GM20000 (cell line): ENCODE measurements at regions not wholly inside any gene's neighbourhood (a gene's known extent, or its start where the extent isn't known, plus 50 kb on each side); places are given as distances from the start of the nearest gene placed in this dataset.

ENCODE experiments used
- DNase-seq: peaks from one replicate; pipeline ENCODE4 v3.0.0; 2012; ENCODE audit warnings: low spot score
- TF ChIP-seq, protein P1 (sequence below): IDR thresholded peaks from 2 replicates; pipeline ENCODE4 v1.5.1; 2012; ENCODE audit warnings: mild to moderate bottlenecking, control low read depth; ENCODE audit errors: extremely low read depth, missing control alignments

DNA sequence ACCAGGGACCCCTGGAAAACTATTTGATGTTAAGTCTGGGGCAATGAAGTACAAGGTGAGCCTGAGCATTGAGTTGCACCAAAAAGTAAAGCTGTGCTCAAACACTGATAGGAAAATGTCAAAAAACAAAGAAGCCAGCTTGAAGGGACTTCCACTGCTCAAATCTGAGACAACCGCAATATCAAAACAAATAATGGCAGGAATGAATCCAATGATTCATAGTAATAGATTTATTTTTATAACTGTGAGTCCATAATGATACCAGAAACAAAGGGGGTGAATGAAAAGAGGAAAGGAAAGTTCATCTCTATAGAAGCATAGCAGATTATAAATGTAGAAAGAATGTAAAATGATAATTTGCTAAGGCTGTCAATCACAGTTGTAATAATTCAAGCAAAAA, 237.3 kb upstream of the ZBTB20 start:
- TF ChIP-seq, protein P1, sequence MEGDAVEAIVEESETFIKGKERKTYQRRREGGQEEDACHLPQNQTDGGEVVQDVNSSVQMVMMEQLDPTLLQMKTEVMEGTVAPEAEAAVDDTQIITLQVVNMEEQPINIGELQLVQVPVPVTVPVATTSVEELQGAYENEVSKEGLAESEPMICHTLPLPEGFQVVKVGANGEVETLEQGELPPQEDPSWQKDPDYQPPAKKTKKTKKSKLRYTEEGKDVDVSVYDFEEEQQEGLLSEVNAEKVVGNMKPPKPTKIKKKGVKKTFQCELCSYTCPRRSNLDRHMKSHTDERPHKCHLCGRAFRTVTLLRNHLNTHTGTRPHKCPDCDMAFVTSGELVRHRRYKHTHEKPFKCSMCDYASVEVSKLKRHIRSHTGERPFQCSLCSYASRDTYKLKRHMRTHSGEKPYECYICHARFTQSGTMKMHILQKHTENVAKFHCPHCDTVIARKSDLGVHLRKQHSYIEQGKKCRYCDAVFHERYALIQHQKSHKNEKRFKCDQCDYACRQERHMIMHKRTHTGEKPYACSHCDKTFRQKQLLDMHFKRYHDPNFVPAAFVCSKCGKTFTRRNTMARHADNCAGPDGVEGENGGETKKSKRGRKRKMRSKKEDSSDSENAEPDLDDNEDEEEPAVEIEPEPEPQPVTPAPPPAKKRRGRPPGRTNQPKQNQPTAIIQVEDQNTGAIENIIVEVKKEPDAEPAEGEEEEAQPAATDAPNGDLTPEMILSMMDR: no peak
- DNase-seq: no peak

DNA sequence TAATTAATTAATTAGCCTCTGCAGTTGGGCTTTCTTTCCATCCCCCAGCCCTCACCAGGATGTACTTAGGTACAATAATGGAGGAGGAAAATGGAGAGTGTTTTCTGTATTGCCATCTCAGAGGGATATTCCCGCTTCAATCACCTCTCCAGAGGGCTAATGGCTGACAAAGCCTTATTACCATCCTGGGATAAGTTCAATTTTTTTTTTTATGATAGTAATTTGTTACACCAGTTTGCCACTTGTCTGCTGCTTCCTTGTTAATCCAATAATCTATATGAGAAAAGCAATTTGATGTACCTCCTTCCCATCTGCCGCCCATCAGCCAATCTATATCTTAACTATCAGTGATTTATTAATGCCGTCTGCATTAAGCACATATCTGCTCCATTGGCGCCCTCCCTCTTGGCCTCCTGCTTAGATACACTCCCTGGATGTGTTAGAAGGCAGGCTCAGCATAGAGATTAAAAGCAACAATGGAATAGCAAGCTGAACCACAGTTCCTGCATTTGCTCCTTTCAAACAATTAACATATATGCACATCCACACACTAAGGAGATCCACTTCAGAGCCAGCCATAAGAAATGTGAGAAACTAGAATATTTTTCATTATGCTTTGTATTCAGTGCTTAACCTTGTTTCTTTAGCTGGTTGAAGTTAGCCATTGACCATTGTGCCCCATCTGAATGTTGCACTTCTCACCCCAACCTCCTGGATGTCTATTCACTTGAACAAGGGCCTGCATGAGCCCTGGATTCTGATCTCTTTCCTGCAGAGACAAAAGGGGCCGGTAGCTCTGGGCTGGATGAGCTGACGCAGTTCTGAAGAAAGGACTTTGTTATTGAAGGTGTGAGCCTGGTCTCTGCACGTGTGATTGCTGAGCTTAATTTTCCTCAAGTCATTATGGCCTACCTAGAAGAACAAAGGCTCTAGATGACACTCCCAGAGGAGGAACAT, 237.3 kb upstream of the GAP43 start:
- TF ChIP-seq, protein P1: no peak
- DNase-seq: no peak

DNA sequence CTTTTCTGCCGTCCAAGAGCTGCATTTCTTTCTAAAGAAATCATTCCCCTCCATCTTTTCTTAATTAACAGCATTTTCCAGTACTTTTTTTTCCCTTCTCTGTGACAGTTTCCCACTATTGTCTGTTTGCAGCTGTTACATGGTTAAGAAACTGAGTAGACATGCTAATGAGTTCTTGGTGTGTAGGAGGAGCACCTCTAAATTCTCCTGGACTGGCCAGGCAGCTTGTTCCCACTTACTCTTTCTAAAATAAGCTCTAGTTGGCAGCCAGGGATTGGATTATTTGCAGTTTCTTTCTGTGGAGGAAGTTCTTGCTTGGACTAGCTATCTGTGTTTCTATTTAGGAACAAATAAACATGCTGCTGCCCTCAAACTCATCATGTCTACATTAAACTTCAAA, 235.1 kb upstream of the GAP43 start:
- DNase-seq: no peak
- TF ChIP-seq, protein P1: no peak

DNA sequence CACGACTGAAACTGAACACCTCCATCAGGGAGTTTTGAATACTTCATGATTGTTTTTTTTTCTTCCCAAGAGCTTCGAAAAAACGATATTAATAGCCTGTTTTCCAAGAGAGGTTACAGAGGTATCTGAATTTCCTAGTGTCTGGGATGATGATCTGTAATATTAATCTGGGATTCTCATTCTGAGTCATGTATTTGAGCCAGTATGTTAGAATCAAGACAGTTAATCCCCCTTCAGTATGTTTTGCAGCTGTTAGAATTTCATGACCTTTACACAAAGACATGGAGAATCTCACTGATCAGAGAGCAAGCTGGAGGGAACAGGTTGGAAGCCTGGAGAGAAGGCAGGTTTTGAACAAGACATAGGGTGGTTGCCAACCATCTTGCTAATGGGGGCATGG, 234.5 kb upstream of the GAP43 start:
- TF ChIP-seq, protein P1: no peak
- no peak for DNase-seq

DNA sequence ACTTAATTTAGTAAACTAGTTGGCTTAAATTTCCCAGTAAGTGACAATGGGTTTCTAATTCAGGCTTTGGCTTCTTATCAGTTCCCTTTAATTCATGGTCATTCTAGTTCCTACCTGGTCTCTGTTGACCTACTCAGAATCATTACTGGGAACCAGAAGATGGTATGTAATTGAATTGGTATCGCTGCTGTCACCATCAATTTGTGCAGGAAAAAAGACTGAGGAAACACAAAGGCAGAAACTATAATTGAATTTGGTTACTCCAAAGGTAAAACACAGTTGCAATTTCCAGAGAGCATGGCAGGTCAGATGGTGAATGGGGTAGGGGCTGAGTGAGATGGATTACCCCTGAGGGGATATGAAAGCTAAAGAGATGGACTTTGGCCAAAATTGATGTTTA, 226.5 kb upstream of the GAP43 start:
- no peak for DNase-seq
- TF ChIP-seq, protein P1: no peak

DNA sequence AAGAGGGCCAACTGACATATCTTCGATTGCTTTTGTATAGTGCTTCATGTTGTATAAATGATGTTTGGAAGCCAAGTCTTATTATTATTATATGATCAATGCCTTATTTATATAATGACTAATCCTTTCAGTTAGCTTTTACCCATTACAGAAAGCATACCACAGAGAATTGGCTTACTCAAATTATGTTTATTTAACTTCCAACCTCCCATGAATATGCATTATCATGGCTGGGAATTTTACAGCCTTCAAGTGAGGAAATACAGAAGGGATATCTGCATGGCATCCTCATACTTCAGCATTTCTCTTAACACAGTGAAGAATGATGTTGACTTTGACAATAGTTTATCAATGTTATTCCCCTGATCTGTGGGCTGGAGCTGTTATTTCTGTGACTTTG, 225.9 kb upstream of the GAP43 start:
- TF ChIP-seq, protein P1: no peak
- no peak for DNase-seq

DNA sequence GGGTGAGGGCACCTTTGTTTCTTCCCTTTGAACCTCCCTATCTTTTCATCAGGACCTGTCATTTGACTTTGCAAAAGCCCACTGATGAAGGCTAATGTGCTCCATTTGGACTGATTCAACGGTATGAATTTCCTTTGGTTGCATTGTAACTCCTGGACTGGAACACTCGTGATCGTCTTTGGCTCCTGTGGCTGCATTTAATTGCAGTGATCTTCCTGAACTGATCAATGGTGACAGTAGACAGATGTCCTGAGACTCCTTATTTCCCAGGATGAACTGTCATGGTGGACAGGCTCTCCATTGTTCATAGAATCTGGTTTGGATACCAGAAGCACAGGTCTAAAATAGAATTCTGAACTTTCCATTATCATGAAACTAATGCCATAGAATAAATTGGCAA, 224.8 kb upstream of the GAP43 start:
- TF ChIP-seq, protein P1: no peak

More for the DNA sequence above, 224.8 kb upstream of the GAP43 start:
- no peak for DNase-seq
